K562 (cell line): ENCODE measurements at regions not wholly inside any gene's neighbourhood (a gene's known extent, or its start where the extent isn't known, plus 50 kb on each side); places are given as distances from the start of the nearest gene placed in this dataset.

Source experiments
- ATF1 ChIP-seq, 2 experiments: fragments of 450-650 bp in 1 of 2; IDR thresholded peaks; 2 replicates each; pipeline ENCODE4 v1.6.1; 2016; ENCODE audit warnings: missing compliant biosample characterization in 1 of 2, missing genetic modification characterization in 1 of 2
- BRF1 ChIP-seq: IDR thresholded peaks from 3 replicates; pipeline ENCODE4 v1.6.1; 2011; ENCODE audit warnings: borderline replicate concordance, mild to moderate bottlenecking; ENCODE audit not compliant: insufficient read length; ENCODE audit errors: extremely low read depth
- CBFA2T3 ChIP-seq: fragments of 450-650 bp; IDR thresholded peaks from 2 replicates; pipeline ENCODE4 v1.6.1; 2017
- CXXC5 ChIP-seq: fragments of 250-450 bp; sonication (Bioruptor Pico); IDR thresholded peaks from 2 replicates; pipeline ENCODE4 v1.8.0; 2022; ENCODE audit warnings: inconsistent platforms, mild to moderate bottlenecking, moderate library complexity
- EP300 ChIP-seq: IDR thresholded peaks from 2 replicates; pipeline ENCODE4 v1.6.1; 2012; ENCODE audit warnings: low read length, improper control_type of control experiment
- FOSL1 ChIP-seq: fragments of 200-800 bp; sonication (Bioruptor generic); conservative IDR thresholded peaks from 2 replicates; pipeline ENCODE4 v1.6.1; 2016; ENCODE audit warnings: missing genetic modification characterization, missing compliant biosample characterization
- FOXM1 ChIP-seq, 2 experiments: fragments of 450-650 bp in 1 of 2; sonication (generic) in 1 of 2; formaldehyde crosslinking in 1 of 2; IDR thresholded peaks; 2 replicates each; pipeline versions ENCODE4 v1.6.1 to v1.9.0; 2017 to 2022; ENCODE audit warnings: low read depth in 2 of 2, mild to moderate bottlenecking in 2 of 2, missing genetic modification reagents in 1 of 2, moderate library complexity in 1 of 2
- GTF2F1 ChIP-seq: IDR thresholded peaks from 2 replicates; pipeline ENCODE4 v1.6.1; 2011; ENCODE audit warnings: low read depth, low read length, improper control_type of control experiment
- HDAC1 ChIP-seq, 2 experiments: fragments of 450-650 bp; IDR thresholded peaks; 2 replicates each; pipeline ENCODE4 v1.6.1; 2016 to 2017; ENCODE audit warnings: inconsistent platforms in 1 of 2, mild to moderate bottlenecking in 1 of 2, moderate library complexity in 1 of 2
- NCOA6 ChIP-seq: fragments of 450-650 bp; IDR thresholded peaks from 2 replicates; pipeline ENCODE4 v1.6.1; 2017; ENCODE audit warnings: mild to moderate bottlenecking
- NFE2 ChIP-seq: IDR thresholded peaks from 2 replicates; pipeline ENCODE4 v1.6.1; 2014; ENCODE audit warnings: antibody characterized with exemption, low read depth
- RFX7 ChIP-seq: fragments of 250-450 bp; sonication (Bioruptor Pico); IDR thresholded peaks from 2 replicates; pipeline ENCODE4 v1.5.1; 2021; ENCODE audit warnings: mild to moderate bottlenecking
- SMAD4 ChIP-seq: fragments of 250-450 bp; sonication (Bioruptor Pico); conservative IDR thresholded peaks from 2 replicates; pipeline ENCODE4 v1.8.0; 2021; ENCODE audit warnings: inconsistent platforms, mild to moderate bottlenecking, moderate library complexity
- SMARCA4 ChIP-seq: fragments of 450-650 bp; IDR thresholded peaks from 2 replicates; pipeline ENCODE4 v1.6.1; 2016
- TBP ChIP-seq: optimal IDR thresholded peaks from 2 replicates; pipeline ENCODE3; 2011; ENCODE audit warnings: low read depth, low read length, improper control_type of control experiment
- TGIF2 ChIP-seq: sonication (generic); formaldehyde crosslinking; IDR thresholded peaks from 2 replicates; pipeline ENCODE4 v1.8.1; 2022; ENCODE audit warnings: mild to moderate bottlenecking, missing genetic modification reagents, moderate library complexity
- THRAP3 ChIP-seq: fragments of 450-650 bp; IDR thresholded peaks from 2 replicates; pipeline ENCODE4 v1.6.1; 2016; ENCODE audit warnings: mild to moderate bottlenecking, inconsistent platforms, borderline replicate concordance
- ZEB2 ChIP-seq: fragments of 450-650 bp; IDR thresholded peaks from 2 replicates; pipeline ENCODE4 v1.6.1; 2016
- ZNF785 ChIP-seq: fragments of 250-450 bp; sonication (Bioruptor Pico); IDR thresholded peaks from 2 replicates; pipeline ENCODE4 v1.4.0; 2020; ENCODE audit warnings: mild to moderate bottlenecking
- TF ChIP-seq, protein P1 (sequence below): fragments of 450-650 bp; formaldehyde crosslinking; IDR thresholded peaks from 2 replicates; pipeline ENCODE4 v1.4.0; 2020; ENCODE audit warnings: mild to moderate bottlenecking, moderate library complexity
- TF ChIP-seq, protein P2 (sequence below), 2 experiments: fragments of 450-650 bp in 1 of 2; sonication (generic) in 1 of 2; formaldehyde crosslinking in 1 of 2; IDR thresholded peaks in 1 of 2; conservative IDR thresholded peaks in 1 of 2; 2 replicates each; pipeline versions ENCODE4 v1.6.1 to v1.8.1; 2016 to 2023; ENCODE audit warnings: mild to moderate bottlenecking in 2 of 2, moderate library complexity in 2 of 2, inconsistent platforms in 1 of 2, missing genetic modification reagents in 1 of 2
- TF ChIP-seq, protein P3 (sequence below): fragments of 250-450 bp; sonication (Bioruptor Pico); IDR thresholded peaks from 2 replicates; pipeline ENCODE4 v1.5.0; 2020; ENCODE audit warnings: mild to moderate bottlenecking, borderline replicate concordance
- TF ChIP-seq, protein P4 (sequence below), 2 experiments: fragments of 450-650 bp; conservative IDR thresholded peaks; 2 replicates each; pipeline ENCODE4 v1.6.1; 2017; ENCODE audit warnings: mild to moderate bottlenecking in 2 of 2, moderate library complexity in 2 of 2

DNA sequence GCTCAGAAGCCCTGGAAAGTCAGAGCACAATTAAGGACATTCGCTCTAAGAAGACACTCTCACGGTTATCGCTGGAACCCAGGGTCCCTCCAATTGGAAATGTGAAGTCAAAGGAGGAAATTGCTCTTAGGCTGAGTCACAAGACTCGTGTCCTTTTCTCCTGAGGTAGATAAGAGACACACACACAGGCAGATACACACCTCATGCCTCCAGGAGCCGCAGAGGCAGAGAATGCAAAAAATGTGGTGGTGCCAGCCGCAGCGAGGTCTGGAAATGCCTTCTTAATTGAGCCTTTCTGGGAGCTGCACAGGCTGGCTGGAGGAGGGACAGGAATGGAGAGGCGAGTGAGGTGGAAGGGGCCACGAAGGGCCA, 189.3 kb downstream of the OPA1 start (continued):
- no peak for TF ChIP-seq FOXM1 (IDR thresholded peaks at IDR 0.05; ENCODE audit: low read depth)
- no peak for TF ChIP-seq FOXM1 (CRISPR knock-in tag; IDR thresholded peaks at IDR 0.05; ENCODE audit: low read depth)
- TF ChIP-seq BRF1: no peak
- no peak for TF ChIP-seq GTF2F1
- no peak for TF ChIP-seq TGIF2 (CRISPR knock-in tag)
- TF ChIP-seq CBFA2T3: peak; percentile 79
- TF ChIP-seq HDAC1 (IDR thresholded peaks at IDR 0.05): peak in 1 of 2 experiments; percentile 31; a peak in 1 of 4 replicates
- no peak for TF ChIP-seq THRAP3
- TF ChIP-seq, protein P1, sequence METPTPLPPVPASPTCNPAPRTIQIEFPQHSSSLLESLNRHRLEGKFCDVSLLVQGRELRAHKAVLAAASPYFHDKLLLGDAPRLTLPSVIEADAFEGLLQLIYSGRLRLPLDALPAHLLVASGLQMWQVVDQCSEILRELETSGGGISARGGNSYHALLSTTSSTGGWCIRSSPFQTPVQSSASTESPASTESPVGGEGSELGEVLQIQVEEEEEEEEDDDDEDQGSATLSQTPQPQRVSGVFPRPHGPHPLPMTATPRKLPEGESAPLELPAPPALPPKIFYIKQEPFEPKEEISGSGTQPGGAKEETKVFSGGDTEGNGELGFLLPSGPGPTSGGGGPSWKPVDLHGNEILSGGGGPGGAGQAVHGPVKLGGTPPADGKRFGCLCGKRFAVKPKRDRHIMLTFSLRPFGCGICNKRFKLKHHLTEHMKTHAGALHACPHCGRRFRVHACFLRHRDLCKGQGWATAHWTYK: no peak
- peak; percentile 71 for TF ChIP-seq EP300
- peak; percentile 55; the same call in 1 of the 2 replicates for TF ChIP-seq NFE2
- peak; percentile 85 for TF ChIP-seq FOSL1 (tag)
- no peak for TF ChIP-seq ZNF785
- TF ChIP-seq ZEB2: peak; percentile 93
- TF ChIP-seq SMAD4 (CRISPR knock-in tag): peak; percentile 63; the same call in 1 of the 2 replicates
- TF ChIP-seq, protein P2, sequence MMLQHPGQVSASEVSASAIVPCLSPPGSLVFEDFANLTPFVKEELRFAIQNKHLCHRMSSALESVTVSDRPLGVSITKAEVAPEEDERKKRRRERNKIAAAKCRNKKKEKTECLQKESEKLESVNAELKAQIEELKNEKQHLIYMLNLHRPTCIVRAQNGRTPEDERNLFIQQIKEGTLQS (IDR thresholded peaks at IDR 0.05): peak; percentile 65; the same call in 1 of the 2 replicates
- TF ChIP-seq, protein P2 (CRISPR knock-in tag; conservative IDR thresholded peaks at IDR 0.05): no peak
- peak; percentile 33 for TF ChIP-seq CXXC5 (CRISPR knock-in tag)
- peak; percentile 77 for TF ChIP-seq SMARCA4
- TF ChIP-seq RFX7: no peak
- TF ChIP-seq, protein P3, sequence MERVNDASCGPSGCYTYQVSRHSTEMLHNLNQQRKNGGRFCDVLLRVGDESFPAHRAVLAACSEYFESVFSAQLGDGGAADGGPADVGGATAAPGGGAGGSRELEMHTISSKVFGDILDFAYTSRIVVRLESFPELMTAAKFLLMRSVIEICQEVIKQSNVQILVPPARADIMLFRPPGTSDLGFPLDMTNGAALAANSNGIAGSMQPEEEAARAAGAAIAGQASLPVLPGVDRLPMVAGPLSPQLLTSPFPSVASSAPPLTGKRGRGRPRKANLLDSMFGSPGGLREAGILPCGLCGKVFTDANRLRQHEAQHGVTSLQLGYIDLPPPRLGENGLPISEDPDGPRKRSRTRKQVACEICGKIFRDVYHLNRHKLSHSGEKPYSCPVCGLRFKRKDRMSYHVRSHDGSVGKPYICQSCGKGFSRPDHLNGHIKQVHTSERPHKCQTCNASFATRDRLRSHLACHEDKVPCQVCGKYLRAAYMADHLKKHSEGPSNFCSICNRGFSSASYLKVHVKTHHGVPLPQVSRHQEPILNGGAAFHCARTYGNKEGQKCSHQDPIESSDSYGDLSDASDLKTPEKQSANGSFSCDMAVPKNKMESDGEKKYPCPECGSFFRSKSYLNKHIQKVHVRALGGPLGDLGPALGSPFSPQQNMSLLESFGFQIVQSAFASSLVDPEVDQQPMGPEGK: no peak
- TF ChIP-seq, protein P4, sequence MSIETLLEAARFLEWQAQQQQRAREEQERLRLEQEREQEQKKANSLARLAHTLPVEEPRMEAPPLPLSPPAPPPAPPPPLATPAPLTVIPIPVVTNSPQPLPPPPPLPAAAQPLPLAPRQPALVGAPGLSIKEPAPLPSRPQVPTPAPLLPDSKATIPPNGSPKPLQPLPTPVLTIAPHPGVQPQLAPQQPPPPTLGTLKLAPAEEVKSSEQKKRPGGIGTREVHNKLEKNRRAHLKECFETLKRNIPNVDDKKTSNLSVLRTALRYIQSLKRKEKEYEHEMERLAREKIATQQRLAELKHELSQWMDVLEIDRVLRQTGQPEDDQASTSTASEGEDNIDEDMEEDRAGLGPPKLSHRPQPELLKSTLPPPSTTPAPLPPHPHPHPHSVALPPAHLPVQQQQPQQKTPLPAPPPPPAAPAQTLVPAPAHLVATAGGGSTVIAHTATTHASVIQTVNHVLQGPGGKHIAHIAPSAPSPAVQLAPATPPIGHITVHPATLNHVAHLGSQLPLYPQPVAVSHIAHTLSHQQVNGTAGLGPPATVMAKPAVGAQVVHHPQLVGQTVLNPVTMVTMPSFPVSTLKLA (conservative IDR thresholded peaks at IDR 0.05): 0 out of 4 replicates have a peak, but pooled peaks of 1 of the 2 experiments have one; percentile 19
- no peak for TF ChIP-seq ATF1 (CRISPR knock-in tag; IDR thresholded peaks at IDR 0.05)
- 0 out of 2 replicates have a peak, but pooled peaks have one; percentile 15 for TF ChIP-seq ATF1 (tag; IDR thresholded peaks at IDR 0.05)
- TF ChIP-seq TBP: no peak
- no peak for TF ChIP-seq NCOA6
